GM12878 (cell line): ENCODE measurements at regions not wholly inside any gene's neighbourhood (a gene's known extent, or its start where the extent isn't known, plus 50 kb on each side); places are given as distances from the start of the nearest gene placed in this dataset.

Experiments
- BMI1 ChIP-seq: fragments of 450-650 bp; IDR thresholded peaks from 2 replicates; pipeline ENCODE4 v1.6.1; 2016; ENCODE audit warnings: mild to moderate bottlenecking, moderate library complexity, borderline replicate concordance
- CREB1 ChIP-seq: IDR thresholded peaks from 2 replicates; pipeline ENCODE4 v1.6.1; 2012; ENCODE audit warnings: low read depth, mild to moderate bottlenecking, inconsistent platforms
- CTCF ChIP-seq, 3 experiments: IDR thresholded peaks in 2 of 3; conservative IDR thresholded peaks in 1 of 3; 2 replicates each; pipeline ENCODE4 v1.5.1; 2011; ENCODE audit warnings: low read depth in 3 of 3, low read length in 3 of 3, mild to moderate bottlenecking in 3 of 3, control low read depth in 2 of 3, moderate library complexity in 2 of 3, inconsistent platforms in 1 of 3, mixed read lengths in 1 of 3; ENCODE audit not compliant: control insufficient read depth in 2 of 3, insufficient read depth in 1 of 3; ENCODE audit errors: extremely low read depth in 1 of 3
- POU2F2 ChIP-seq: IDR thresholded peaks from 3 replicates; pipeline ENCODE4 v1.6.1; 2011; ENCODE audit warnings: low read depth, mild to moderate bottlenecking, low read length, borderline replicate concordance
- SPI1 ChIP-seq: IDR thresholded peaks from 2 replicates; pipeline ENCODE4 v1.6.1; 2011; ENCODE audit warnings: low read depth, mild to moderate bottlenecking, low read length, moderate library complexity, borderline replicate concordance; ENCODE audit not compliant: insufficient read depth
- STAT1 ChIP-seq: fragments of 450-650 bp; conservative IDR thresholded peaks from 2 replicates; pipeline ENCODE4 v1.6.1; 2014; ENCODE audit warnings: antibody characterized with exemption, mild to moderate bottlenecking

GRCh38 chr2:139378373-139378772 is 598.2 kb upstream of the NXPH2 start:
- TF ChIP-seq POU2F2 (no peak), BMI1 (no peak), CTCF (IDR thresholded peaks at IDR 0.05 in 2 of 3, conservative IDR thresholded peaks at IDR 0.05 in 1 of 3; ENCODE audit: control insufficient read depth in 2 of 3, extremely low read depth in 1 of 3, insufficient read depth in 1 of 3, low read depth in 3 of 3, low read length in 3 of 3) (no peak), SPI1 (no peak), CREB1 (no peak), STAT1 (no peak)
